ENCODE measurements at regions not wholly inside any gene's neighbourhood (a gene's known extent, or its start where the extent isn't known, plus 50 kb on each side); places are given as distances from the start of the nearest gene placed in this dataset.
"Not testable (repeated sequence)": the region's sequence is repeated elsewhere in the genome, so short reads cannot be mapped to it uniquely, and the experiment has no call there.

DNA sequence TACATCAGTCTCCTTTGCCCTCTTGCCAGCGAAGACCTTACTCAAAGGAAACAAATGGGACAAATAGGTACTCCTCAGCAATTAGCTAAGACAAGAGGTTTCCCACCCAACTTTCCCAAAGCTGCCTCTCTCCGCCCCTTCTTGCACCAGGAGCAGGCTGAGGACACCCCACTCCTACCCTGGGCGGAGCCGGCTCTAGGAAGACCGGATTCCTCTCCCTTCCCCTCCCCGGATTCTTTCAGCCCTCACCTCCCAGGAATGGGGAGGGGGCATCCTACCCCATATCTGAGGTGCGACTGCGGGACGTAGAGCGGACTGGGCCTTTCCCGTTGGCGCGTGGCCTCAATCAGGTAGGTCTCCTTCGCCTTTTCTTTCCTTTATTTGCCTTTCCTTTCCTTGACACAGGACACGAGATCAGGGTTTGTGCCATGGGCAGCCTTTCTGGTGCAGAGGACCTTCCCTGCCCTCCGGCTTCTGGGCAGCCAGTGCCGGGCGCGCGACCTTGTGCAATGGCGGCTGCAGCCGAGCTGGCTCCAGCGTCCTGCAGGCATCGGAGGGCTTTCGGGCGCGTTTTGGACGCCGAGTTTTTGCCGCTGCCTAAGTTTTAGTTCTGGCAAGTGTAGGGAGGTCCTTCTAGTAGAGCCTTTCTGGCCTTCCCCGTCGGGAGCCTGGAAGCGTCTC lies 279.9 kb downstream of the PLS3 start:
- DNase-seq (ENCODE audit: low spot score), result not testable (repeated sequence)

DNA sequence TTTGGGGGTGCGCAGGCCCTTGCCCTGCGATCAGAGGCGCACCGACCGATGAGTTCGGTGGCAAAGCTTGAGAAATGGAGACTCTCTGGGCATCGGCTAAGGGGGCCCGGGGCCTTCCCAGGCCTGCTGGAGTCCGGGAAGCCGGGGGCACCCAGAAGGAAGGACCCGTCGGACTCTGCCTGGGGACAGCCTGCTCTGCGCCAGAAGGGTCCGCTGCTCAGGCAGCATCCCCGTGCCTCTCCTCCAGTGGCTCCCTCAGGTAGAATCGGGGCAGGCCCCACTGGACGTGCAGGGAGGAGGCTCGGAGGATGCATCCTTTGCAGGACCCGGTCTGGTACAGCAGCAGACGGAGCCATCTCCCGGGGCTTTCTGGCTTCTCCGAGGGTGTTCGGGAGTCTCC lies 290.0 kb downstream of the PLS3 start:
- not testable (repeated sequence) for DNase-seq (ENCODE audit: low spot score)

DNA sequence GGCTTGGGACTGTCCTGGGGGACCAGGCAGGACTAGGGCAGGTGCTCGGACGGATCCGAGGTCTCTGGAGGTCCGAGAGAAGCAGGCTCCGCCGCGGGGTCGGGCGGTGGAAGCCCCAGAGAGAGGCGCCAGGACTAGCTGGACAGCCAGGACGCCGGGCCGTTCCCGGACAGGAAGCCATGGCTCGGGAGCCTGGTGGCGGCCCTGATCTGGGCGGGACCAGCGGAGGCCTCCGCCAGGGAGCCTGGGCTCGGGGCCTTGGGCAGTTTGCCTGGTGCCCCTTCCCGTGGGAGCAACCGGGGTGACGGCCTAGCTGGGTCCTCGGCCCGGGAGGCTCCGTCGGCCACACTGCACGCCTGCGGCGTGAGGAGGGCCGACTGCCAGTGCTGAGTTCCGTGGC lies 292.3 kb downstream of the PLS3 start:
- DNase-seq (ENCODE audit: low spot score), result not testable (repeated sequence)

DNA sequence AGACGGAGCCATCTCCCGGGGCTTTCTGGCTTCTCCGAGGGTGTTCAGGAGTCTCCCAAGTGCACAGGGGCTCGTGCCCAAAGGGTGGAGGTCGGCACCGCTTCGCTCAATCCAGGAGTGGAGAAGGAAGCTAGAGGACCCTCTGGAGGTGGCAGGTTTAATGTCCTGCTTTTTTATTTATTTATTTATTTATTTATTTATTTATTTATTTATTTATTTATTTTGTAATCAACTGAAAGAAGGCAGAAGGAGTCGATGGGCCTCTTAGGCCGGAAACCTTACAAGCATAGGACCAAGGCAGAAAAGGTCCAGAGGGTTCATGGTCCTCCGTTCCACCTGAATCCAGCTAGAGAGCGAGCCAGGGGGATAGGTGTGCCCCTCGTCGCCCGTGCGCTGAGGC lies 289.4 kb upstream of the AGTR2 start:
- DNase-seq (ENCODE audit: low spot score), result not testable (repeated sequence)

DNA sequence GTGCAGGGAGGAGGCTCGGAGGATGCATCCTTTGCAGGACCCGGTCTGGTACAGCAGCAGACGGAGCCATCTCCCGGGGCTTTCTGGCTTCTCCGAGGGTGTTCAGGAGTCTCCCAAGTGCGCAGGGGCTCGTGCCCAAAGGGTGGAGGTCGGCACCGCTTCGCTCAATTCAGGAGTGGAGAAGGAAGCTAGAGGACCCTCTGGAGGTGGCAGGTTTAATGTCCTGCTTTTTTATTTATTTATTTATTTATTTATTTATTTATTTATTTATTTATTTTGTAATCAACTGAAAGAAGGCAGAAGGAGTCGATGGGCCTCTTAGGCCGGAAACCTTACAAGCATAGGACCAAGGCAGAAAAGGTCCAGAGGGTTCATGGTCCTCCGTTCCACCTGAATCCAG lies 286.4 kb upstream of the AGTR2 start:
- DNase-seq (ENCODE audit: low spot score), result not testable (repeated sequence)

DNA sequence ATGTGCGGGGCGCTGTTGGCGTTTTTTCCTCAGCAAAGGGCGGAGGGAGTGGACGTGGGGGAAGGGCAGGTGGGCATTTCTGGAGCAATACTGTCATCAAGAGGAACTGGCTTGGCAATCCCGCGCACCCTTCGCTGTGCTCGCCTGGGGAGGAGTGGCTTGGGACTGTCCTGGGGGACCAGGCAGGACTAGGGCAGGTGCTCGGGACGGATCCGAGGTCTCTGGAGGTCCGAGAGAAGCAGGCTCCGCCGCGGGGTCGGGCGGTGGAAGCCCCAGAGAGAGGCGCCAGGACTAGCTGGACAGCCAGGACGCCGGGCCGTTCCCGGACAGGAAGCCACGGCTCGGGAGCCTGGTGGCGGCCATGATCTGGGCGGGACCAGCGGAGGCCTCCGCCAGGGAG lies 282.5 kb upstream of the AGTR2 start:
- DNase-seq (ENCODE audit: low spot score), result not testable (repeated sequence)

DNA sequence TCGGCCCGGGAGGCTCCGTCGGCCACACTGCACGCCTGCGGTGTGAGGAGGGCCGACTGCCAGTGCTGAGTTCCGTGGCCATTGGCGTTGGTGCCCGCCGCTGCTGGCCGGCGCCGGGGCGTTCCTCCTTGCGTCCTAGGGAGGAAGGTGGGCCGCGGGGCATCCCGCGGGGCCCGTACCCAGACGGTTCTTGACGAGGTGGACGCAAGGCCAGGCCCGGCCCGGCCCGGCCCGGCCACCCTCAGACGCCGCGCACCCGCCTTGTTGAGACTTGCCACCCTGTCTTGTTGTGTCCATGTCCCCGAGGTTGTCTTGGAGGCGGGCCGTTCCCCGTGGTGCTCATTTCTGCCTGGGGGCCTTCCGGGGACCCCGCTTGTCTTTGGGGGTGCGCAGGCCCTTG lies 282.0 kb upstream of the AGTR2 start:
- DNase-seq (ENCODE audit: low spot score), result not testable (repeated sequence)

DNA sequence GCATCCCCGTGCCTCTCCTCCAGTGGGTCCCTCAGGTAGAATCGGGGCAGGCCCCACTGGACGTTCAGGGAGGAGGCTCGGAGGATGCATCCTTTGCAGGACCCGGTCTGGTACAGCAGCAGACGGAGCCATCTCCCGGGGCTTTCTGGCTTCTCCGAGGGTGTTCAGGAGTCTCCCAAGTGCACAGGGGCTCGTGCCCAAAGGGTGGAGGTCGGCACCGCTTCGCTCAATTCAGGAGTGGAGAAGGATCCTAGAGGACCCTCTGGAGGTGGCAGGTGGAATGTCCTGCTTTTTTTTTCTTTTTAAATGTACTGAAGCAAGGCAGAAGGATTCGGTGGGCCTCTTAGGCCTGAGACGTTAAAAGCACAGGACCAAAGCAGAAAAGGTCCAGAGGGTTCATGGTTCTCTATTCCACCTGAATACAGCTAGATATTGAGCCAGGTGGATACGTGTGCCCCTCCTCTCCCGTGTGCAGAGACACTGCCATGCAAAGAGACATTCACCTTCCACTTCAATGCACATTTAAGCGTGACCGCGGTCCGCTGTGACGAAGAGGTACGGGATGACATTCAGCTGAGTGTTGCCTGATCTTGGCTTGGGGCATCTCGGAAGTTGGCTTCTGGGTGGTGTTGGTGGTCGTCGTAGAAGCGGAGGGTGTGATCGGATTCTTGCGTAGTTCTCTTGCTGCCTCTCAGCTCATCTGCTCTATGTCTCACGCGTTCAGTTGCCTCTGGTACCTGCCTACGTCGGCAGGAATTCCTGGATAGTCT lies 281.2 kb upstream of the AGTR2 start:
- no peak for DNase-seq (ENCODE audit: low spot score)

DNA sequence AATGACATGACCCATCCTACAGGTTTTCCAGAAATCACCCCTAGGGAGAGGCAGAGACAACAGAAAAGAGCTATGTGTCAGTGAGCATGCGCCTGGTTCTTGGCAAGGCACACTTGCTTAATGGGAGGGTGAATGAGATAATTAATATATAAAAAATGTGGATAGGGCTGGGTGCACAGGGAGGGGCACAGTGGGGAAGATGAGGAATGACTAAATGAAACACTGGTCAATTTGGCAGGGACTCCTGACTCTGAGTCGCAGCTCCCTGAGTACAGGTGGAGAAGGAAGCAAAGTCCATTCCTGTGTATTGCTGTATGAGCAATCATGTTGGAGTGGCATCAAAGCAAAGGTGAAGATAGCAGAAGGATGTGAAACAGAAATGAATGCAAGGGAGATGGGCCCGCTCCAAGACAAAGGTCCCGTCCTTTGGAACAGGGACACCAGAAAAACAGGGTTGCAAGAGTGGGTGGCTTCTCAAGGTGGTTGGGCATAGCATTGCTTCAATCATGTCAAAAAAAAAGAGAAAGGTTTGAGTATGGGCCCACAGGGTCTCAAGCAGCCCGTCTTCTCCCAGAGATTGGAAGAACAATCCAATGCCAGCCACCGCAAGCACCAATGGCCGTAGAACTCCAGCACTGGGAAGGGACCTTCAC lies 278.4 kb upstream of the AGTR2 start:
- no peak for DNase-seq (ENCODE audit: low spot score)

DNA sequence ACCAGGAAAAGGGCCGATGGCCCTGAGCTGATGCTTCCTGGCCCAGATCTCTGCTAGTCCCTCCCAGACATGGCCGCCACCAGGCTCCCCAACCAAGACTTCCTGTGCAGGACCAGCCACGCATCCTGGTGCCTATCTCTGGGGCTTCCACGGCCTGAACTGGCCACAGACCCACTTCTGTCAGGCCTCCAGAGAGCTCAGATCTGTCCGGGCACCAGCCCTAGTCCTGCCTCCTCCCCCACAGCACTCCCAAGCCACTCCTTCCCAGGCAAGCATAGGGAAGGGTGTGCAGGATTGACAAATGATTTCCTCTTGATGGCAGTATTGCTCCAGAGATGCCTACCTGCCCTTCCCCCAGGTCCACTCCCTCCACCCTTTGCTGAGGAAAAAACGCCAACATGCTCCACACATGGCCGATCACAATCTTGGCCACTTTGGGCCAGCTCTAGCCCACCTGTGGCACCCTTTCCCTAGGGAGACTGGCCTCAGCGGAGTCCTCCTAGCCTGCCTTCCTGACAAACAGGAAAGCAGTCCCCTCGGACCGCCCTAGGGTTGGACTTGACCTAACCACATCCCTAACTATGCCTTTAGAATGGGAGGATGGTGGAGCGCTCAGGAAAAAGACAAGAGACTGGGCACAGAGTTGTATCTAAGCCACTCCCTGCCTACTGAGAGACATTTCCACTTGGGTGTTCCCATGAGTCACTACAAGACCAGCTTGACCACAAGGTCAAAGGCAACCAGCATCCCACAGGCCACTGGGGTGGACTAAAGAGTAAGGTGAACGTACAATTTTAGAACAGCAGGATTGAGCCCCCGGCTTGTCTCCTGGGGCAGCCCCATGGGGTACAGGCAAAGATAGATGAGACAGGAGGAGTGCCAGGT lies 277.5 kb upstream of the AGTR2 start:
- peak; percentile 33 for DNase-seq (ENCODE audit: low spot score)

DNA sequence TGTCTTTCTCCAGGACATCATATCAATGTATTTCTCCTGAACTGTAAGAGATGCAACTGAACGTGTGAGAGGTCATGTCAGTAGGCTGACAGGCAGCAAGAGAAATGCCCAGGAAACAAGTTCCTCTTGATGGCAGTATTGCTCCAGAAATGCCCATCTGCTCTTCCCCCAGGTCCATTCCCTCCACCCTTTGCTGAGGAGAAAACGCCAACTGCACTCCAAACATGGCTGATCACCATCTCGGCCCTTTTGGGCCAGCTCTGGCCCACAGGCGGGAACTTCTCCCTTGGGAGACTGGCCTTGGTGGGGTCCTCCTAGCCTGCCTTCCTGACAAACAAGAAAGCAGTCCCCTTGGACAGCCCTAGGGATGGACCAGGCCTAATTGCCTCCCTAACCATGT lies 276.5 kb upstream of the AGTR2 start:
- no peak for DNase-seq (ENCODE audit: low spot score)

DNA sequence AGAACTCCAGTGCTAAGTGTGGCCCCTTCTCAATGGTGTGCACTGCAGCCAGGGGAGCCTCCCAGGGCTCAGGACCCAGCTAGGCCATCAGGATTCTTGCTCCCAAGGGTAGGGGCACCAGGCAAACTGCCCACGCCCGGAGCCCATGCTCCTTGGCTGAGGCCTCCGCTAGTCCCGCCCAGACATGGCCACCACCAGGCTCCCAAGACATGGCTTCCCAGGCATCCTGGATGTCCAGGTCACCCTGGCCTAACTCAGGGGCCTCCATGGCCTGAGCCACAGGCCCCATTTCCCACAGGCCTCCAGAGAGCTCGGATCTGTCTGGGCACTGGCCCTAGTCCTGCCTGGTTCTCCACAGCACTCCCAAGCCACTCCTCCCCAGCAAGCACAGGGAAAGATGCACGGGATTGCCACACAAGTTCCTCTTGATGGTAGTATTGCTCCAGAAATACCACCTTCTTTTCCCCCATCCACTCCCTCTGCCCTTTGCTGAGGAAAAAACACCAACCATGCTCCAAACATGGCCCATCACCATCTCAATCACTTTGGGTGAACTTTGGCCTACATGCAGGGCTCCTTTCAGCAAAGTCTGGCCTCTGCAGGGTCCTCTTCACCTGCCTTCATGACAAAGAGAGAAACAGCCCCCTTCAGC lies 274.7 kb upstream of the AGTR2 start:
- no peak for DNase-seq (ENCODE audit: low spot score)

DNA sequence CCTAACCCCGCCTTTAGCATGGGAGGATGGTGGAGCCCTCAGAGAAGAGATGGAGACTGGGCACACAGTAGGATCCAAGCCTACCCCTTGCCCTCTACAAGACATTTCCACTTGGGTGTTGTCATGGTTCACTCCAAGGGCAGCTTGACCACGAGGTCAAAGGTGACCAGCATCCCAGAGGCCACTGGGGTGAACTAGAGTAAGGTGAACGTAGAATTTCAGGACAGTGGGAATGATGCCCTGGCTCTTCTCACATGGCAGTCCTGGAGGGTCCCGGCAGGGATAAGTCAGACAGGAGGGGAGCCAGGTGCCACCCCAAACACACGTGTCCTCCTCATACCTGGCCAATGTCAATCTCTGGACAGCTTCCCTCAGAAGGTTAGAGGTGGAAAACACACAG lies 274.2 kb upstream of the AGTR2 start:
- no peak for DNase-seq (ENCODE audit: low spot score)

DNA sequence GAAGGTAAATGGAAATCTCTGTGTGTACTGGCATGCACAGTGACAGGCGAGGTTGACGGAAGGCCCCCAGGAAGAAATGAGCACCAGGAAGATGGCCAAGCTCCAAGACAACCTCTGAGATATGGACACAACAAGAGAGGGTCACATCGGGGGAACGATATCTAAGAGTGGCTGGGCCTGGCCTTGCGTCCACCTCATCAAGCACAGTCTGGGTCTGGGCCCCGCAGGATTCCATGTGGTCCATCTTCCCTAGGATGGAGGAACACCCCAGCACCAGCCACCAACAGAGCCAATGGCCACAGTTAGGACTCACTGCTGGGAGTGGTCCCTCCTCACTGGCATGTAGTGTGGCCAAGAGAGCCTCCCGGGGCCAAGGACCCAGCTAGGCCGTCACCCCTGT lies 272.6 kb upstream of the AGTR2 start:
- DNase-seq (ENCODE audit: low spot score), result no peak

DNA sequence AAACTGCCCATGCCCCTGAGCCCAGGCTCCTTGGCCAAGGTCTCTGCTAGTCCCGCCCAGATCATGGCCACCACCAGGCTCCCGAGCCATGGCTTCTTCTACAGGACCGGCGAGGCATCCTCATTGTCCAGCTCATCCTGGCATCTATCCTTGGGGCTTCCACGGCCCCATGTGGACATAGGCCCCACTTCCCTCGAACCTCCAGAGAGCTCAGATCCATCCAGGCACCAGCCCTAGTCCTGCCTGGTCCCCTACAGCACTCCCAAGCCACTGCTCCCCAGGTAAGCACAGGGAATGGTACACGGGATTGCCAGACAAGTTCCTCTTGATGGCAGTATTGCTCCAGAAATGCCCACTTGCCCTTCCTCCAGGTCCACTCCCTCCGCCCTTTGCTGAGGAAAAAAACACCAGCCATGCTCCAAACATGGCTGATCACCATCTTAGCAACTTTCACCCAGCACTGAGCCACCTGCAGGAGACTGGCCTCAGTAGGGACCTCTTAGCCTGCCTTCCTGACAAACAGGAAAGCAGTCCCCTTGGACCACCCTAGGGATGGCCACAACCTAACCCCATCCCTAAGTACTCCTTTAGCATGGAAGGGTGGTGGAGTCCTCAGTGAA lies 272.1 kb upstream of the AGTR2 start:
- no peak for DNase-seq (ENCODE audit: low spot score)

DNA sequence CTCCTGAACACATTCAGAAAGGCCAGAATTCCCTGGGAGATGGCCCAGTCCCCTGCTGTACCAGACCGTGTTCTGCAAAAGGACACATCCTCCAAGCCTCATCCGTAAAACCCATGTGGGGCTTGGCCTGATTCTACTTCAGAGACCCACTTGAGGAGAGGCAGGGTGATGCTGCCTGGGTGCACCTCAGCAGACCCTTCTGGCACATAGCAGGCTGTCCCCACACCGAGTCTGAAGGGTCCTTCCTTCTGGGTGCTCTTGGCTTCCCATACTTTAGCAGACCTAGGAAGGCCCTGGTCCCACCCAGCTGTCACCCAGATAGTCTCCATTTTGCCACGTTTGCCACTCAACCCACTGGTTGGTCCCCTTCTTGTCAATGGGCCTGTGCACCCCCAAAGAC lies 270.1 kb upstream of the AGTR2 start:
- DNase-seq (ENCODE audit: low spot score), result no peak

DNA sequence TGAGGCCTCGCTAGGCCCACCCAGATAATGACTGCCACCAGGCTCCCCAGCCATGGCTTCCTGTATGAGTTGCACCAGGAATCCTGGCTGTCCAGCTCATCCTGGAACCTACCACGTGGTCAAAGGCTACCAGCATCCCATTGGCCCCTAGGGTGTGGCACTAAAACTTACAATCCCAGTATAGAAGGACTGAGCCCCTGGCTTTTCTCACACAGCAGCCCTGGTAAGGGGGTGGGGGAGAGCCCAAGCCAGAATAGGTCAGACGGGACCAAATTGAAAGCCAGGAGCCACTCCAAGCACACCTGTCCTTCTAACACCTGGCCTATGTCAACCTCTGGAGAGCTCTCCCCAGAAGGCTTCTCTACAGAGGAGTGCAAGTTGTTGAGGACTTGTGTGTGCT lies 269.3 kb upstream of the AGTR2 start:
- DNase-seq (ENCODE audit: low spot score), result no peak

DNA sequence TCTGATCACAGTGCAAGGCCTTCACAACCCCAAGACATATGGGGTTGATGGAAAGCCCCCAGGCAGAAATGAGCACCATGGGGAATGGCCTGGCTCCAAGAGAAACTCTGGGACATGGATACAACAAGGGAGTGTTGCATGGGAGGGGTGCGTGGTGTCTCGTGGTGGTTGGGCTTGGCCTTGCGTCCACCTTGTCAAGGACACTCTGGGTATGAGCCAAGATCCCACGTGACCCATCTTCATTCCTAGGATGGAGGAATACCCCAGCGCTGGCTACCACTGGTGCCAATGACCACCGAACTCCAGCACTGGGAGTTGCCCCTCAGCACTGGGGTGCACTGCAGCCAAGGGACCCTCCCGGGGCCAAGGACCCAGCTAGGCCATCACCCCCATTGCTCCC lies 267.5 kb upstream of the AGTR2 start:
- DNase-seq (ENCODE audit: low spot score), result no peak

DNA sequence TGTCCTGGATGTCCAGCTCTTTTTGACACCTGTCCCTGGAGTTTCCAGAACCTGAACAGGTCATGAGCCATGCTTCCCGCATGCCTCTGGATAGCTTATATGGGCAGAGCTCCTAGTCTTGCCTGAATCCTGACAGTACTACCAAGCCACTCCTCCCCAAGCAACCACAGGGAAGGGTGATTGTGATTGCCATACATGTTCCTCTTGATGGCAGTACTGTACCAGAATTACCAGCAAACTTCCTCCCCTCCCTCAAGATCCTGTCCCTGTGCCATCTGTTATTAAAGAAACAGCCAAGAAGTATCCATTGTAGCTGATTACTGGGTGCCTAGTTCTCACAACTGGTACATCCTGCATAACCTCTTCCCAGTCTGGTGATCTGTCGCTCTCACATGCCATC lies 264.3 kb upstream of the AGTR2 start:
- DNase-seq (ENCODE audit: low spot score), result no peak

DNA sequence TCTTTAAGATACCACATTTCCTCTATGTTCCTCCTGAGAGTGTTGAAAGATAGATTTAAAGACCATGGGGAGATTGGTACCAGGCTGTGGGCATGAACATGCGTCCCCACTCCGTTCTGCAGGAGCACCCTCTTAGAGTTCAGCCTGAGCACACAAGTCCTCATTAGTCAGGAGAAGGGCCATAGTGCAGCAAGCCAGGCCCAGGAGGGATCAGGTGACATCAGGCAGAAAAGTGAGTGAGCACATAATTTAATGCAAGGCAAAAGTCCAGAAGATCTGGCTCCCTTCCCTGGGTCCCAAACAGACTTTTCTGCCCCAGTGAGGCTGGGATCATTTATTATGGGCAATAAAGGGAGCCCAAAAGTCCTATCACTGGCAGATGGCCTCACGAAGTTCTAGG lies 263.7 kb upstream of the AGTR2 start:
- no peak for DNase-seq (ENCODE audit: low spot score)

DNA sequence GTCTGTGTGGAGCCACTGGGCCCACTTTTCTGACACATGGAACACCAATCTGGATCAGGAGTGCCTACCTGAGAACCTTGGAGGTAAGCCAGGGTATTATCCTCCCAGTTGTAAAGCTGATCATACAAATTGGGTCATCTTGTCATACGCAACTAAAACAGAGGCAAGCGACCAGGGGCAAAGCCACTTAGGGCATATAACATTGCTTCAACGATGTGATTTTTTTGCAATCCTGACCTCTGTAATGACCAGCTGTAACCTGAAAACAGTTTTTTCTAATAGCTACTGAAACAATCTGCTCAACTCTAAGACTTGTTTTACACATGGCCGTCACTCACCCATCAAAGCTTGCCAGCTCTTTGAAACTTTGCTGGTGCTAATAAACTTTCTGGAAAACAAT lies 261.5 kb upstream of the AGTR2 start:
- DNase-seq (ENCODE audit: low spot score), result no peak
